Brain microvascular endothelial cell (primary cell): ENCODE measurements at regions not wholly inside any gene's neighbourhood (a gene's known extent, or its start where the extent isn't known, plus 50 kb on each side); places are given as distances from the start of the nearest gene placed in this dataset.

Experiments
- DNase-seq: peaks from one replicate; pipeline ENCODE4 v3.0.0-alpha.2; 2020
- H3K27ac ChIP-seq: fragments of 250-450 bp; sonication (Bioruptor Pico); 2 replicates; pipeline ENCODE4 v1.5.1; 2020; ENCODE audit warnings: mild to moderate bottlenecking, moderate library complexity
- H3K27me3 ChIP-seq: fragments of 250-450 bp; sonication (Bioruptor Pico); replicated peaks from 2 replicates; pipeline ENCODE4 v1.5.1; 2020; ENCODE audit warnings: mild to moderate bottlenecking
- H3K36me3 ChIP-seq: fragments of 250-450 bp; sonication (Bioruptor Pico); replicated peaks from 2 replicates; pipeline ENCODE4 v1.5.1; 2020; ENCODE audit warnings: mild to moderate bottlenecking
- H3K4me3 ChIP-seq: 2 replicates; pipeline ENCODE4 v1.5.1; 2011; ENCODE audit warnings: low read depth, mild to moderate bottlenecking, control low read depth, low read length, moderate library complexity
- CTCF ChIP-seq: IDR thresholded peaks from 2 replicates; pipeline ENCODE4 v1.5.1; 2011; ENCODE audit warnings: low read depth, mild to moderate bottlenecking, moderate library complexity, low read length, control low read depth, inconsistent platforms; ENCODE audit errors: missing control alignments
- in situ Hi-C: cut with HindIII; loops from 2 replicates; pipeline ENCODE4 v1.10.0; 2017; ENCODE audit warnings: low sequenced_read_pairs, low pct_ligation_motif_present

GRCh38 chr3:113105093-113105449, 106.3 kb upstream of the BOC start:
- no peak for TF ChIP-seq CTCF
- in situ Hi-C loops = no loop called here
- Histone ChIP-seq H3K27ac (no peak overlapping the region), H3K4me3 (no peak overlapping the region), H3K36me3 (no peaks in the 10 kb centered on the region), H3K27me3 (no peaks in the 10 kb centered on the region)
- DNase-seq = no peak

- no peaks in the 10 kb centered on the region for H3K36me3 ChIP-seq
- no peak overlapping the region for H3K27ac ChIP-seq
- H3K27me3 ChIP-seq = no peaks in the 10 kb centered on the region
- TF ChIP-seq CTCF = no peak
- in situ Hi-C loops = no loop called here
- H3K4me3 ChIP-seq = no peak overlapping the region
- DNase-seq = no peak
Observed at GRCh38 chr3:113105966-113106660, 105.2 kb upstream of the BOC start.

- no peaks in the 10 kb centered on the region for H3K36me3 ChIP-seq
- H3K27ac ChIP-seq = no peak overlapping the region
- no peak for DNase-seq
- TF ChIP-seq CTCF = no peak
- no peaks in the 10 kb centered on the region for H3K27me3 ChIP-seq
- in situ Hi-C loops = no loop called here
- no peak overlapping the region for H3K4me3 ChIP-seq
Observed at GRCh38 chr3:113110267-113110666, 101.1 kb upstream of the BOC start.

DNA sequence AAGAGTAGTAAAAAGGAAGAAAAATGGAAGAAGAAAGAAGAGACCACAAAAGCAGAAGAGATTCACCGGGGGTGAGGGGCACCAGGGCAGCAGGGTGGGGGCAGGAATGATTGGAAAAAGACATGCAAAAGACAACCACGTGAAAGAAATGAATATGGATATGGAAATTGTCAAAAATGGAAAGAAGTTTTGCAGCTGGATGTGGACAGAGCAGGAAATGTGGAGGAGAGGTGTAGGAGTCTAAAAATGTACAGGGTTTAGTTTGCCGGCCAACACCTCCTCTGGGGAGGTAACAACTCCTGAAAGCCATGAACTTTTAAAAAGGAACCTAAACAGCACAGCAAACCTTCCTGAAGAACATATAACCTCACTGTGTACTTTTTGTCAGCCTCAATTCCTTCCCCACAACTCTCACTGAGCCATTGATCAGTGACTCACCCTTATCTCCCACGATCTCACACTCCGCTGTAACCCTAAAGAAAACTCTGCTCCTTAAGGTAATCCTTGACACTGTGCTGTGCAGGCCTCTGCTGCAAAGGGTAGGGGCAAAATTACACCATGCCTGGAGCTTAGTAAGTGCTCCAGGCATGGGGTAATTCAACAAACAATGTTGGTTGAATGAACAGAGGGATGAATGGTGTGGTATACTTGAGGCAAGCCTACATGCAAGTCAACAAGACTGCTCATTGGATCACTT, 100.2 kb upstream of the BOC start:
- DNase-seq = peak; percentile 7
- no peak for TF ChIP-seq CTCF
- Histone ChIP-seq H3K36me3 (no peaks in the 10 kb centered on the region), H3K27ac (no peak overlapping the region), H3K27me3 (no peaks in the 10 kb centered on the region), H3K4me3 (no peak overlapping the region)
- in situ Hi-C loops = no loop called here

GRCh38 chr3:113113361-113113760, 98.0 kb upstream of the BOC start:
- Histone ChIP-seq H3K36me3 (no peaks in the 10 kb centered on the region), H3K4me3 (no peak overlapping the region), H3K27me3 (no peaks in the 10 kb centered on the region), H3K27ac (no peak overlapping the region)
- in situ Hi-C loops = no loop called here
- DNase-seq = no peak
- TF ChIP-seq CTCF = no peak
